IPS DF 19.7 (cell line): ENCODE measurements at regions not wholly inside any gene's neighbourhood (a gene's known extent, or its start where the extent isn't known, plus 50 kb on each side); places are given as distances from the start of the nearest gene placed in this dataset.

ENCODE experiments used
- DNase-seq: peaks from one replicate; pipeline ENCODE4 v3.0.0-alpha.2; 2013; ENCODE audit warnings: low read depth, low spot score

DNA sequence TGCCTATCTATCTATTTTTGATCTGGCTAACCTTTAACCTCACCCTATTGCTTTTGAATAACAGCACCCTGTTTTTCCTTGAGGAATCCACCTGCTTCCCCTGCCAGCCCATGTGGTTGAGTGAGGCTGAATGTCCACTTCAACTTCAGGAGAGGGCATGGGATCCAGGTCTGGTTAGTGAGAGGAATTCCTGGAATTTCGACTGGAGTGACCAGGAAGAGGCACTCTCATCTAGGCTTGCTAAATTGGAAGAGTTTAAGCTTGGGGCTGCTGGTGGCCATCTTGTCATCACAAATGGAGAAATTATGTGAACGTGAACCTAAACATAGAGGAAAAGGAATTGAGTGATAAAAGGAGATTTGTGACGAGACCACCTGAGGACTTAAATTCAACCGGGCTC lies 322.1 kb downstream of the OSTF1 start:
- peak; percentile 5 for DNase-seq

DNA sequence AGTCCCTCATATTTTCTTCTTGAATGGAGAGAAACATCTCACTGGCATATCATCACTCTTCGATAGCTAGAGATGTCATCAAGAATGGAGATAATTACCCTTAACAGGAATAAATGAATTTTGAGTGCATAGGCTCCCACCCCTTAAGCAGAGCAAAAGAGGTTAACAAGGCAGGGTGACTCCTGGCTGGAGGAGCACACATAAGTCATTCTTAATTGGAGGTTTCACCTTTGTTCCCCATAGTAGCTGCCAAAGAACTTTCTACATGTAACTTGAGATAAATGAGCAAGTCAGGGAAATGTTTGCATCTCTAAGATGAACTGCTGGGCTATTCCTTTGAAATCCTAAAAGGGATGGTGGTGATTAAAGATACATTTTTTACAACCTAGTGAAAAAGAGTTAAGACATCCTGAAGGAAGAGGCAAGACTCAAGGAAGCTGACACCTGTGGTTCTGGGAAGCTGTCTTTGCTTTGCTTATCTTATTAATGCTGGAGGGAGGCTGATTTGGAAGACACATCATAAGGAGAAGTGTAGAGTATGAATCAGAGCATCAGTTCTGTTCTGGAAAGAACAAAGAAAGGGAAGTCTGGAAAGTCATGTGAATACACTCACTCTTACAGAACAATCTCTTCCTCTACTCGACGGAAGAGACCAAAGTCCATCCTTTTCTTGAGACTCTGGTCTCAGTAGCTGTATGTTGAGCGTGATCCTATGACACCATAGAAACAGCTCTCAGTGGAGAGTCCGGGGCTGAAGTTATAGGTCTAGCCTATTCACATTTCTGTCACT lies 326.3 kb downstream of the OSTF1 start:
- DNase-seq = no peak

DNA sequence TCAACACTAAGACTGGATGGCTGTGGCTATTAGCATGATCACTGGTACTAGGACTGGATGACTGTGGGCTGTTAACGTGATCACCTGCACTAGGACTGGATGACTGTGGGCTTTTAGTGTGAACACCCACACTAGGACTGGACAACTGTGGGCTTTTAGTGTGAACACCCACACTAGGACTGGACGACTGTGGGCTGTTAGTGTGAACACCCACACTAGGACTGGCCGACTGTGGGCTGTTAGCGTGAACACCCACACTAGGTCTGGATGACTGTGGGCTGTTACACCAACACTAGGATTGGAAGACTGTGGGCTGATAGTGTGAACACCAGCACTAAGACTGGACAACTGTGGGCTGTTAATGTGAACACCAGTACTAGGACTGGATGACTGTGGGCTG lies 329.2 kb downstream of the OSTF1 start:
- DNase-seq = no peak

DNA sequence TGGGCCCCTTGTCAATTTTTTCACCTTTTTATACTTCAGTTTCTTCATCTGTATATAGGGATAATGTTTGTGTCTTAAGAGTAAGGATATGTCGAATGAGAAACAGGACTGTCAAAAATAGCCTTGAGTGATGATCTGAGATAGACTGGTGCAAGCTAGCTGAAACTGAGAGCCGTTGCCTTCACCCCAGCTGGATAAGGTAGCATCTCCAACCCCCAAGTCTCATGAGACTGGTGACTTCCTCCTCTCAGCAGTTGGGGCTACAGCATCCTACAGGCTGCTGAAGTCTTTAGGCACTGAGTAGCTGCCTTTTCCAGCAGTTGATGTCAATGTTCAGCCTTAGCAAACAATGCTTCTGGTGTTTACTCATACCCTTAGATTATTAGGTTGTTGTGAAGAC lies 330.2 kb downstream of the OSTF1 start:
- DNase-seq = no peak

DNA sequence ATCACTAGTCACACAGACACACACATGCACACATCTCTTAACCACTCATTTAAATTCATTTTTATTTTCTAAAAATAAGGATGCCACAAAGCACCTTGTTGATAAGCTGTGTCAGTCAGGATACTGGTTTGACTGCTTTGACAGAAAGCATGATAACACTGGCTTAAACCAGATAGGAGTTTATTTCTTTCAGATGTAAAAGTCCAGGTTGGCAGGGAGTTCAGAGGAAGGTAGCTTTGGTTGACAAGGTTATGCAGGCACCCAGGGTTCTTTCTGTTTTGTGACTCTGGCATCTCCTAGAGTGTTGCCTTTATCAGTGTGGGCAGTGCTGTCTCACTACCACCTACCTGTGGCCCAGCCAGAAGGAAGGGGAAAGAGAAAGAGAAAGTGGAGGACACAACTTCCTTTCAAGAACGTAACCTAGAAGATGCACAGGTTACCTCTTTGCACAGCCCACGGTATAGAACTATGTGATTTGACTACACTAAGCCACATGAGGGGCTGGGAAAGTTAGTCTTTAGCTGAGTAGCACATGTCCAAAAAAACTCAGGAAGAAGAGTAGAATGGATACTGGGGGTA lies 334.7 kb downstream of the OSTF1 start:
- DNase-seq = no peak

DNA sequence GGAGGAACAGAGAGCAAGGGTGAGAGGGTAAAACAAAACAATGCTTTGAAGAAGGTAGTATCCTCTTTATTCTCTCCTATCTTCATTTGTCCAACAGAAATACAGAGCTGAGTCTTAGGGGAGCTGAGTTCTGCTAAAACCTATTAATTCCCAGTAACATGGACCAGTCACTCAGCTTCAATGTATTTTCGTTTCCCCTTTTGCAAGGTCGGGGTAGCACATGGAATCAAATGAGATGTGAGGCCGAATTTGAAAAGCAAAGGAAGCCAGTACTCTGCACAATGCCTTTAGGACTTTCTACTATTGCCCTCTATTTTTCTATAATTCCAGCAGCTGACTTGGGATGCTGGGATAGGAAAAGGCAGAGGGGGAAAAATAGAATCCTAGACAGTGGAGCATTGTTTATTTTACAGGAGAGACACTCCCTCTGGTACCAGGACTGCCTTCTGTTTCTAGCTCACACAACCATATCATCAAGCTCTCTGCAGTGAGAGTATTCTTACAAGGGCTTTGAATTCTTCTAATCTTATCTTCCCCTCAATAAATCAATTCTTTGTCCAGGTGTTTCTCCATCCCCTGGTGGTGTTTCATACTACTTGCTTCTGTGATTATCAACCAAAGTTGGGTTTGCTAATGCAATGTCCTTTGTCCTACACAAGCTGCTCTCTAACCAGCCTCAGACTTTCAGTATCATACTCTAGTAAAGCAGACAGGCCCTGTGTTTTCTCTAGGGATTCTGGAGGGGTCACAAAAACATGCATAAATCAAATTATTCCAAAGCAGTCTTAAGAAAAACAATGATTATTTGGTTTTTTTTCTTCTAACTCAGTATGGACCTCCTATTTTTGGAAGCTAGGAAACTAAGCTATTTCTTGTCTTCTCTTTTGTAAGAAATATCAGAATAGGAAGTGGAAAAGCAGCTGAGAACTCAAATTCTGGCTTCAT lies 341.5 kb downstream of the OSTF1 start:
- no peak for DNase-seq

DNA sequence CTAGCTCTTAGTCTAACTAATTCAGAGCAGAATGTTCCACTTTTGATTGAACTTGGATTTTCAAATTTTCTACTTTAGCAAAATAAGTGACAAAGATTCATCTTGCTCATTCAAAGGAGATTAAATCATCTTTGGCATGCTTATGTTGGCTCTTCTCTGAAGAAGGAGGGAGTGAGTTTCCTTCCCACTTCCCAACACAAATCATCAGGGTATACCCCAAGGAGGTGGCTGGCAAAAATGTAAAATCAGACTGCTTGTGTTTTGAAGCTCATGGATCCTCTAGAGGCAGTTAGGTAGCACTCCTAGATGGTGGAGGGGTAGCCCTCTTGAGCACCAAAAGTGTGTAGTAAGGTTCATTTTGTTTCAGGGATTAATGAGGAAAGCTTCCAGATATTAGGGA lies 343.1 kb downstream of the OSTF1 start:
- no peak for DNase-seq

DNA sequence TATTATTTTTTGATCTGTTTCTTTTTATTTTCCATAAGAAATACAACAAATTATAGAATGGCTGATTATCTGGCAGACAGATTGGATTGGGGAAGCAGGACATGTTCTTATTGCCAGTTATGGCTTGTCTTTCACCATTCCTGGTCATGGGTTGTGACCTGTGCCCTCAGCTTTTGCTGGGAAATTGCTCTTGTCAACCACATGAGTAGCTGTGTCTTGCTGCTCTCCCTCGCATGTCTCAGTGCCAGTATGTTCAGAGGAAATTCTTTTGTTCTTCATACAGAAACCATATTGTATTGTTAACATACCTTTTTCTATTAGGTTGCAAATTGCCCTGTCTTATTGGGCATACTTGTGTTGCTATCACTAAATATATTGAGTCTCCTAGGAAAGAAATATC lies 344.1 kb downstream of the OSTF1 start:
- no peak for DNase-seq

DNA sequence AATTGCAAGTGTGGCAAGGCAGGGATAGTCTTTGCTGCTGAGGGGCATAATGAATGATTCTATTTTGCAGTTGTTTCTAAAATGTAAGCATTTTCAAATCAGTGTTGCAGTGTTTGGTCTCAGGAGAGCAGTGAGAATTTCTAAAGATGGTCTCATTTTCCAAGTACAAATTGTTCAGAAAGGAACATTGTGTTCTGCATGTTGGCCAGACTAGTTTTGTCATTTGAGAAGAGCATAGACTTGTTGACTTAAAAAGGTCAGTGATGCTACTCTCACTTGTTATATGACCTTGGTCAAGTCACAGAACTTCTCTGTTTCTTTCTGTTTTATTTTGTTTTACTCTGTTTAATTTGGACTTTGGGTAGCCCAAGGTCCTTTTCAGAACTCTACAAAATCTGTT lies 344.6 kb downstream of the OSTF1 start:
- DNase-seq = no peak

DNA sequence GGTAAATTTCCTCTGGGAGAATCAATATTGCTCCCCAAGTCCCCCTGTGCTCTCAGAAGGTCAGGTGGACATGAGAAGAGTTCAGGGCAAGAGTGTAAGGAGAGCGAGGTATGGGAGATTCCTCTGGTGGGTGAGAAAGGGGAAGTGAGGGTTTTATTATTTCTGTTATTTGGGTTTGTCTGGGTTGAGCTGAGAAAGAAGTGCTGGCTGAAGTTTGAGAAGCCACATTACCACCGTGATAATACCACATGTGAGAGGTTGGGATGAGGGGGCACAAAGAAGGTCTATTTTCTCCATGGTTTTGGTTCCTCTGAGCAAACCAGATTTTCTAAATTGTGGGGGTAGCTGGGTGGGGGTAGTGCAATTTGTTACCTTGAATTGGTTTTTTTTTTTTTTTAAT lies 350.4 kb downstream of the OSTF1 start:
- no peak for DNase-seq

DNA sequence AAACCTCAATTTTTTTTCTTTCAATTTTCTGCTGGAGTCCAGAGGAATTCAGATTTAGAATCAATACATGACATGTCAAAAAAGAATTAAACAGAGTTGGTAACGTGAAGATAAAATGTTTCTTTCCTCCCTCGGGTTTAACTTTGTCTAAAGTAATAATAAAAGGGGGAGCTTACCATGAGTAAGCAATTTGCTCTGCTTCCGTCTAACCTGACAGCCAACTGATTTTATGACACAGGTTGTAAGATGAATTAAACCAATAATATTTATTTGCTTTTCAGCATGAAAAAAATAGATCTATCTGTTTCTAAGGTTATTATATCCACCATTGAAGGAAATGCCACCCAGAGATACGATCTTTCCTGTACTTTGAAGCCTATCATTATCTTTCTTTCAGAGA lies 352.6 kb downstream of the OSTF1 start:
- DNase-seq = no peak

DNA sequence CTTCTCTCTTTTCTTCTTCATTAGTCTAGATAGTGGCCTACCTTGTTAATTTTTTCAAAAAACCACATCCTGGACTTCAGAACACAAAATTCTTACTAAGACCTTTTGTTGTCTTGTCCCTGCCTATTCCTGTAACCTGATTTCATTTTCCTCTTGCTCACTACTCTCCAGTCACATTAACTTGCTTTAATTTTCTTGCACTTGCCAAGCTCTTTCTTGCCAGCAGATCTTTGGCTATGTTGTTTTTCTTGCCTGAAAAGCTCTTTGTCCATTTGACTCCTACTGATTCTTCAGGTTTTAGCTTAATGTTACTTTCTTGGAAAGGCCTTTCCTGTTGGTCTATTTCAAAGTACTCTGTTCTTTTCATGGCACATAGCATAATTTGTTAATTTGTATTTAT lies 356.8 kb downstream of the OSTF1 start:
- DNase-seq = no peak

DNA sequence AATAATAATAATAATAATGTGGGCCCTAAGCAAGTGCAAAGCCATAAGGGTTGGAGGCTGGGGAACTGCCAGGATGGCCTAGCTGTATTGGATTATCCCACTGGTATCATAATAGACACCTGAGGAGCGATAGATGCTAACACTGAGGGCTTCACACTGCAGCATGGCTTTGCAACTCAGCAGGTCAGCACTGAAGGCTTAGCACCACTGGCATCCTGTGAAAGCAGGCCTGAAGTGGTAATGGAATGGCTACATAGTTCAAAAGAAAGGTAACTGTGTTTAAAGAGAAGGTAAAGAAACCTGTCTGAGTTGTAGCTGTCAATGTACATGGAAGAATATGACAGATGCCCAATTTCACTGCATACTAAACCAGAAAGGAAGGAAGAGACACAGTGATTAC lies 359.0 kb downstream of the OSTF1 start:
- no peak for DNase-seq

DNA sequence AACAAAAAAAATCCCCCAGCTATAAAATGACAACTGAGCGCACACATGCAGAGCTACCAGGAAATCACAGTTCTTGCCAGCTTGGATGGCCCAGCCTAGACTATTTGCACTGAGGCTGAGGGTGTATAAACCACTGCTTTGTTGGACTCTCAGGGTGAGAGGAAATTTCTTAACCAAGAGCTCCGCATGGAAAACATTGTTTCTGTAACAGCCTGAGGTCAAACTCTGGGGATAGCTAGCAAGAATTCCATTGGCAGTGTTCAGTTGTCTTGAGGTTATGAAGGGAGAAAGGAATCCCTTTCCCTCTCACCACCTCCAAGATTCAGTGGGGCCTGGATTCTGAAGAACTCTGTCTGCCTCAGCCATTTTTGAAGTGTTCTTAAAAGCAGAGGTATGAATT lies 360.0 kb downstream of the OSTF1 start:
- DNase-seq = no peak

DNA sequence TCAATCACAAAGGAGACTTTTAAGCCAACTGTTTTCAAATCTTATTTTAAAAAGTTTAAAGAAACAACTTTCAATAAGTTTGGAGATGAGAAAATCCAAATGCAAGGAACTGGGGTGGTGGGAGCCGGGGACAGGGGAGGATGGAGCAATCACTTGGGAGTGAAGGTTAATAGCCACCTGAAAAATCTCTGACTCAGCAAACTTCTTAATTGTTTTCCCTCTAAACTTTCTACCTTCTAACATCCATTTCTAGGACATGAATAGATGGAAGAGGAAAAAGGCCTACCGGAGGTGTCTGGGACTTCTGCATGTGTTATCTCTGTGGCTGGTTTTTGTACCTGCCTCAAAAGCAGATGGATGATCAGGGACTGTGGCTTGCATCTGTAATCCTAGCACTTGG lies 360.6 kb downstream of the OSTF1 start:
- DNase-seq = no peak

DNA sequence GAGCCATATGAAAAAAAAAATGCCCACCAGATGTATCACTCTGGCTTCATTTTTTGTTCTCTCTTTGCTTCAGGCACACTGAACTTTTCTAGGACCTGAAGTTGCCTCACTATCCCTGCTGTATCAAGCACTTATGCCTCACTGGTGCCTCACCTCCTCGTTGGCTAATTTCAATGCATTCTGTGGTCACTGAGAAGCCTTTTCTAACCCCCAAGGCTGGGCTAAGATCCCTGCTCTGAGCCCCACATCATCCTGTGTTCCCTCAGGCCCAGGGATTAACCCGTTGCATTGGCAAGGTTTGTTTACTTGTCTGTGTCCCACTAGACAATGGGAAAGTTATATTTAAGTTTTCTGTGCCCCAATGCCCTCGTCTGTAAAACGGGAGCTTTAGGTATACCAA lies 362.7 kb downstream of the OSTF1 start:
- DNase-seq = no peak

DNA sequence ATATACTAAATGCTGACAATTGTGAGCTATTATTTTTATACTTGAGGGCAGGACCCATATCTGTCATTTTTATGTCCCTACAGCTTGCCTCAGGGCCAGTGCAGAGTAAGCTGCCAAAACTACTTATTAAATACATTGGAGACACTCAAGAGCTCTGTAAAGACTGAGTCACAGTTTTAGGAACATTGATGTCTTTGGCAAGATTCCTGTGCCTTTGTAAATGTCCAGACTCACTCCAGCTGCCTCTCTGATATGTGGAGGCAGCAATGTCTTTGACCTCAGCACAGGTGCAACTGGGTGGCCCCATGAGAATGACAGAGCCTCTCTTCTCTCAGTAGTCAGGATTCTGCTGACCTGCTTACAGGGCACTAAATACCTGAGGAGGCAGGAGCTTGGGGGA lies 363.2 kb downstream of the OSTF1 start:
- no peak for DNase-seq

DNA sequence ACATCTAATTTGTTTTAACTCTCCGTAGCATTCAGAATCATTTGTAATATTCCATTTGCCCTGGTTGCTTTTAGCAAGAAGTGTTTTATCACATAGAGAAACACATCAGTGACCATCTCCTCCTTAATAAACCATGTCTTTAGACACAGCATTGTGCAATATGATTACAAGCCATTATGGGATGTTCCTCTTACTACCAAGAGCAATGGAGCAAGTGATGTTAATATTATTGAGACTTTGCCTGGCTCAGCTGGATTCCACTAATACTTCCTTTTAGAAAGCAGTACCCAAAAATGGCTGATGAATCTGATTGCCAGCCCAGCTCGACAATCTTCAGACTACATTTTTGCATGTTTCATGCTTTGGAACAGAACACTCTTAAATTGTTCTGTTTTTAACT lies 364.2 kb downstream of the OSTF1 start:
- DNase-seq = no peak

DNA sequence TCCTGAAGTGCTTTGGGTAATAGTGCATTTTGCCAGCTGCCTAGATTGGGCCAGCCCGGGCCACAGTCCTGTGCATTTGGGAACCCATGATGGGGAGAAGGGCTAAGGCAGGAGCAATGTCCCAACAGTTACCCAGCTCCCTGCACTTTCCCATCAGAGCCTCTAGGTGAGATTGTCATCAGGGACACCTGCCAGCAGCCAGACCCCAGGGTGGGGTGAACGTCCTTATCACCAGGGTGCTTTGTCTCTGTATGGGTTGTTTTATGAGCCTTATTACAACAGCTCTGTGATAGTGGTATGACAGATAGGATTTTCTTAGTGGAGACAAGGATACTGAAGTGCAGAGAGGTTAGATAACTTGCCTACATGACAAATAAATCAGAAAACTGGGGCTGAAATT lies 365.7 kb downstream of the OSTF1 start:
- DNase-seq = no peak

DNA sequence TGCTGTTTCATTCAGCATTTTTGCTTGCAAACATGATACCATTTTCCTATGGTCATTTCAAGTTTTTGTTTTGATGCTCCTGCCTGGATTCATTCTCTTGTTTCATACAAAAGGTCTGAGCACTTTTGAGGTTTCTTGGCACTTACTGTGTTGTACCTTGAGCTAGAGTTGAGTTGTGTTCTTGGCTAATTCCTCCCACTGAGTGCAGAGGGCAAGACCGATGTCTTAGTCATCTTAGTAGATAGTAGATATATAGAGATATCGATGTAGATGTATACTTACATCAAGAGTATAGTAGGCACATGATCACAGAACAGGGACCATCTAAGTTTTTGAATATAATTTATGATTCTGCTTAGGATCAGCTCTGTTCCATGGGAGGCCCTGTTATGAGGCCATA lies 366.6 kb downstream of the OSTF1 start:
- no peak for DNase-seq

DNA sequence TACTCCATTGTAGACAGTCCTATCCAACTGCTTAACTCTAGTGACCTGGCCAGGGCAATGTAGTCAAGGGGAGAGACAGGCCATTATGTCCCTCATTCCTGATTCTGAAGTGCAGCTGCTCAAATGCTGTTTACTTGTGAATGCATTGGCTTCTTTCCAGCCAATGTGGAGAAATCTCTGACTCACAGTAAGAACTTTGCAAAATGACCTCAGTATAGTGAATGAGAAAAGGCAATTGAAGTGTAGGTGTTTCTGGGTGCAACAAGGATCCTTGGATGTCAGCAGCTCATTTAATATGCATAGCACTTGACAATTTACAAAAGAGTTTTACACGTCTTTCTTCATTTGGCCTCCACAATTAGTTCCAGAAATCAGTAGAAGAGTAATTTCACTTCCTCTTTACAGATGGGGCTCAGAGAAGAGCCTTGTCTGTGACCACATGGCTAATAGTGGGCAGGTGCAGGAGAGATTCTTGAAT lies 367.2 kb downstream of the OSTF1 start:
- no peak for DNase-seq

DNA sequence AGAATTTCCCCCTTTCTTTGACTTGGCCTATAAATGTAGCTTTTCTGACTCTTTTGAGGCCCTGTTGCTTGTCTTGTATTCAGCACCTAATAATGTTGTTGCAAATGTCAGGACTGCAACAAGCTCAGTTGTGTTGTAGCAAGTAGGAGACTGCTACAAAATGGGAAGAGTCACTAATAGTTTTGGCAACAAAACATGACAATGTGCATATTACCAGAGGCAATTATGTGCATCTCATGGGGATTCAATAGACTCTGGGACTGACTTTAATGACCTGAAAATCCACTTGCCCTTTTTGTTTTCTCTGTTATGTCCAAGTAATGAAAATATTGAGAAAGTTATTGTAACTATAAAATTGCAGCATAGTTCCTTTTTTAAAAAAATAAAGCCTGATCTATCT lies 368.4 kb downstream of the OSTF1 start:
- DNase-seq = no peak
